HG03565 (cell line): ENCODE measurements at regions not wholly inside any gene's neighbourhood (a gene's known extent, or its start where the extent isn't known, plus 50 kb on each side); places are given as distances from the start of the nearest gene placed in this dataset.
"Not testable (repeated sequence)": the region's sequence is repeated elsewhere in the genome, so short reads cannot be mapped to it uniquely, and the experiment has no call there.

Experiments used
- ATAC-seq: cut with Tn5 transposase; IDR thresholded peaks from one replicate; pipeline ENCODE4 v1.9.1; 2021; ENCODE audit warnings: mild to moderate bottlenecking, moderate library complexity; ENCODE audit not compliant: unreplicated experiment

- no peak for ATAC-seq
These were observed 816.6 kb downstream of the EPHA3 start for GRCh38 chr3:89923921-89924610.

GRCh38 chr3:89925976-89926375 is 818.6 kb downstream of the EPHA3 start:
- ATAC-seq: no peak

- no peak for ATAC-seq
These were observed 825.5 kb downstream of the EPHA3 start for GRCh38 chr3:89932882-89933281.

GRCh38 chr3:89944461-89944860 is 837.0 kb downstream of the EPHA3 start:
- not testable (repeated sequence) for ATAC-seq

GRCh38 chr3:89946884-89947283 is 839.5 kb downstream of the EPHA3 start:
- no peak for ATAC-seq

- no peak for ATAC-seq
These were observed 840.0 kb downstream of the EPHA3 start for GRCh38 chr3:89947337-89947954.

- no peak for ATAC-seq
These were observed 840.6 kb downstream of the EPHA3 start for GRCh38 chr3:89948008-89948407.

- ATAC-seq: no peak
These were observed 843.4 kb downstream of the EPHA3 start for GRCh38 chr3:89950772-89951171.

- ATAC-seq: no peak
These were observed 846.7 kb downstream of the EPHA3 start for GRCh38 chr3:89954137-89954536.

- no peak for ATAC-seq
These were observed 847.7 kb downstream of the EPHA3 start for GRCh38 chr3:89955156-89955555.

- no peak for ATAC-seq
These were observed 850.0 kb downstream of the EPHA3 start for GRCh38 chr3:89957451-89957850.

GRCh38 chr3:89958163-89958562 is 850.7 kb downstream of the EPHA3 start:
- not testable (repeated sequence) for ATAC-seq

GRCh38 chr3:89964347-89964746 is 856.9 kb downstream of the EPHA3 start:
- ATAC-seq: no peak

GRCh38 chr3:89966877-89967665 is 859.6 kb downstream of the EPHA3 start:
- ATAC-seq: no peak

GRCh38 chr3:89971329-89971728 is 863.9 kb downstream of the EPHA3 start:
- no peak for ATAC-seq

- ATAC-seq: no peak
These were observed 865.7 kb downstream of the EPHA3 start for GRCh38 chr3:89973156-89973555.

GRCh38 chr3:89974903-89975519 is 867.6 kb downstream of the EPHA3 start:
- ATAC-seq: no peak

GRCh38 chr3:89983449-89983848 is 876.0 kb downstream of the EPHA3 start:
- no peak for ATAC-seq

- ATAC-seq: no peak
These were observed 897.9 kb downstream of the EPHA3 start for GRCh38 chr3:90005281-90005847.

- no peak for ATAC-seq
These were observed 900.5 kb downstream of the EPHA3 start for GRCh38 chr3:90007778-90008499.
